ENCODE measurements at regions not wholly inside any gene's neighbourhood (a gene's known extent, or its start where the extent isn't known, plus 50 kb on each side); places are given as distances from the start of the nearest gene placed in this dataset.
"Not testable (repeated sequence)": the region's sequence is repeated elsewhere in the genome, so short reads cannot be mapped to it uniquely, and the experiment has no call there.

DNA sequence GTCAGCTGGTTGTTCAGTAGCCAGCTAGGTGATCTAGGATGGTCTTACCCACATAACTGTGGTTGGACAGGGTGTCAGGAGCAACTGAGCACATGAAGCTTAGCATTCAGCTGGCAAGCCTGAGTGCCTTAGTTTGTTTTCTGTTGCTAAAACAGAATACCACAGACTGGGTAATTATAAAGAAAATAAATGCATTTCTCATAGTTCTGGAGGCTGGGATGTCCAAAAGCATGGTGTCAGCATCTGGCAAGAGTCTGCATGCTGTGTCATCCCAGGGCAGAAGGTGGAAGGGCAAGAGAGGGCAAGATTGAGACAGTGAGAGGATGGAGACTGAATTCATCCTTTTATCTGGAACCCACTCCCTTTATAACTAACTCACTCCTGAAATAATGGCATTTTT, 921.5 kb downstream of the TLE4 start:
- Histone ChIP-seq H3K4me1 (ENCODE audit: control insufficient read depth, insufficient read depth, low read length, poor library complexity, severe bottlenecking) (no peaks in the 10 kb centered on the region), H3K36me3 (ENCODE audit: control insufficient read depth, insufficient read depth, low read length) (no peaks in the 10 kb centered on the region), H3K4me3 (ENCODE audit: extremely low read depth, insufficient read depth, low read length, poor library complexity, severe bottlenecking) (no peak overlapping the region), H3K27ac (ENCODE audit: low read depth, low read length, severe bottlenecking) (no peak overlapping the region), H3K9me3 (ENCODE audit: control insufficient read depth, low read length) (no peaks in the 10 kb centered on the region)

DNA sequence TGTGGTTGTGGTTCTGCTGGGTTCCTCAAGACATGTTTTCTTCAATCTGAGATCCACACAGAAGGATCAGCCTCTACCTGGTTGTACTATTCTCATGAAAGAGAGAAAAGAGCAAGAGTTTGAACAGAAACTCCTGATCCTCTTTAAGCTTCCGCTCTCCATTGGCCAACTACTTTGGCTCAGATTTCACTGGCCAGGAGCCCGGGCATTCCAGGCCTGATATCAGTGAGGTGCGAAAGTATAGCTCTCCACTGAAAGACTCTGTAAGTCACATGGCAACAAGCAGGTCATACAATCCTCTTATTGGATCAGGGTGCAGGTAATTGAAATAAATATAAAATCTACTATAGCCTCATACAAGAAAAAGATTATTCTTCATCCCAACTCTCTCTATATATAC, 920.5 kb downstream of the TLE4 start:
- Histone ChIP-seq H3K9me3 (ENCODE audit: control insufficient read depth, low read length) (no peaks in the 10 kb centered on the region), H3K4me3 (ENCODE audit: extremely low read depth, insufficient read depth, low read length, poor library complexity, severe bottlenecking) (no peak overlapping the region), H3K4me1 (ENCODE audit: control insufficient read depth, insufficient read depth, low read length, poor library complexity, severe bottlenecking) (no peaks in the 10 kb centered on the region), H3K27ac (ENCODE audit: low read depth, low read length, severe bottlenecking) (no peak overlapping the region), H3K36me3 (ENCODE audit: control insufficient read depth, insufficient read depth, low read length) (no peaks in the 10 kb centered on the region)
- 93% methylated on average over 2 of the region's 3 CpGs; no CpG with 5 or more reads in 1 of the 2 experiments for WGBS, 2 experiments (ENCODE audit: insufficient coverage in 2 of 2)

DNA sequence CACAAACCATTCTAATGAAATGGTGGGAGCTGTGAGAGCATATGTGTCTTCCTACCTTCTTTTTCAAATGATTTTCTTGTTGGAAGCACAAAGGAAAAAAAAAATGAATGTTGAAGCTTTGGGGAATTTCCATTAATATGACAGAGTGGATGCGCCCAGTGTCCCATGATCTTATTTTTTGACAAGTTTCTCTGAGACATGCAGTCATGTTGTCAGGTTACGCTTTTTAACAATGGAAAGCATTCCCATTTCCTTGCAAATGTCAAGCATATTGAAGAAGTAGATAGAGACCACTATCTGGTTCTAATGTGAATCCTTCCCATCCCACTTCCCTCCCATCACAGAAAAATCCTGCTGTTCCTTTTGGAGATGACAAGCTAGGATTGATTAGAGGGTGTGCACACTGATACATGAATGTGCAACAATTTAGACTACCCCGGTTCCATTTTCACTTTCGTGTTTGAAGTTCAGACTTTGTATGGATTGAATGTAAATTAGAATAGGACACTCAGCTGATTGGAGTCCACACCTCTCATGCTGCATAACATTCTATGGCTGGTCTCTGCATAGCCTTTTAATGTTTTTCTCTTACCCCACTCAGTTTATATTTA, 919.4 kb downstream of the TLE4 start:
- Histone ChIP-seq H3K9me3 (ENCODE audit: control insufficient read depth, low read length) (no peaks in the 10 kb centered on the region), H3K27ac (ENCODE audit: low read depth, low read length, severe bottlenecking) (no peak overlapping the region), H3K36me3 (ENCODE audit: control insufficient read depth, insufficient read depth, low read length) (no peaks in the 10 kb centered on the region), H3K4me1 (ENCODE audit: control insufficient read depth, insufficient read depth, low read length, poor library complexity, severe bottlenecking) (no peaks in the 10 kb centered on the region), H3K4me3 (ENCODE audit: extremely low read depth, insufficient read depth, low read length, poor library complexity, severe bottlenecking) (no peak overlapping the region)
- WGBS, 2 experiments (ENCODE audit: insufficient coverage in 2 of 2): 69 to 86% methylated on average over 1 to 2 of the region's 4 CpGs

DNA sequence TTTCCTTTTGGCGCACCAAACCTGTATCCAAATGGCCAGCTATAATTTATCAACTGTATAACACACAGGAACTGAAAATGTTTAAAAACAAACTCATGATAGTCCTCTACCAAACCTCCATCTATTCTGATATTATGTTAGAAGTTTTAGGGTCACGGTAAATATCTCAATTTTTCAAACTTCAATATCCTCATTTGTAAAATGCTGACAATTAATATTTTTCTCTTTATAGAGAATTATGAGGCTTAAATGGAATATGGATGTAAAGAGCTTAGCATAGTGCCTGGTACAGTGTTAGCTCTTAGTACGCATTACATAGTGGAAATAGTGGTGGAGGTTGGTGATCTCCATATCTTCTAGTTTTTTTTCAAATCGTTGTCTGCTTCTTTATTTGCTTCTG, 917.6 kb downstream of the TLE4 start:
- no peaks in the 10 kb centered on the region for H3K36me3 ChIP-seq (ENCODE audit: control insufficient read depth, insufficient read depth, low read length)
- H3K9me3 ChIP-seq (ENCODE audit: control insufficient read depth, low read length): no peaks in the 10 kb centered on the region
- H3K4me3 ChIP-seq (ENCODE audit: extremely low read depth, insufficient read depth, low read length, poor library complexity, severe bottlenecking): no peak overlapping the region
- WGBS, 2 experiments (ENCODE audit: insufficient coverage in 2 of 2): no CpG with 5 or more reads among the region's 4 CpGs
- H3K27ac ChIP-seq (ENCODE audit: low read depth, low read length, severe bottlenecking): no peak overlapping the region
- no peaks in the 10 kb centered on the region for H3K4me1 ChIP-seq (ENCODE audit: control insufficient read depth, insufficient read depth, low read length, poor library complexity, severe bottlenecking)

DNA sequence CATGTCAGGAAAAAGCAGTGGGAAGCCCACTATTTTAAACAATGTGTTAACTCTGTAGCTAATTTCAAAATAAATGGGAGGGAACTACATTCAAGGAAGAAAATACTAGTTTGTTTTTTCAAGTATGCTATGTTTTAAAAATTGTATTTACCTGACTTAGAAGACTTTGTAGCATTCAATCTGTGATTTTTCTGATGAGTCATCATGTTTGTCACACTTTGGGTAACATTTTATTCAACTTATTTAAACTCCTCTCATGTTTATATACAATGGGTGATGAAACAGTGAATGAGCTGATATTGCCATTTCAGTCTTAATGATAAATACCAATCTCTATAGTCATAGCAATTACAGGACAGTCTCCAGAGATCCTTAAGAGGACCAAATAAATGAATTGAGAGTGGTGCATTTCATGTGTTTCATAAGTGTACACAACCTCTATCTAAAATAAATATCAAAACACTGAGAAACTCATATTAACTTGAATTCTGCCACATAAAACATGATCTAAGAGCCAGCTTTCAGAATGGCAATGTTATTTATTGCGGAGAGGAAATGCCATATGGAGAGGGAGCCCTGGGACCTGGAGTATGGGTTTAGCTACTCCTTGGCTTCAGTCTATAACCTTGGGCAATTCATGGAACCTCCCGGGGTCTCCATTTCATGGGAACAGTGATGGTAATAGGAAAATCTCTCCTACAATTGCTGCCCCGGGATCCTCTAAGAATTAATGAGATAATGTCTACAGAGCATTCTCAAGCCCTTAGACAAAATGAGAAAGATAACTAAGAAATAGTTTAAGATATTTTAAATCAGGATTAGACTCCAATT, 913.9 kb downstream of the TLE4 start:
- Histone ChIP-seq H3K4me1 (ENCODE audit: control insufficient read depth, insufficient read depth, low read length, poor library complexity, severe bottlenecking) (no peaks in the 10 kb centered on the region), H3K4me3 (ENCODE audit: extremely low read depth, insufficient read depth, low read length, poor library complexity, severe bottlenecking) (no peak overlapping the region), H3K9me3 (ENCODE audit: control insufficient read depth, low read length) (no peaks in the 10 kb centered on the region), H3K36me3 (ENCODE audit: control insufficient read depth, insufficient read depth, low read length) (no peaks in the 10 kb centered on the region), H3K27ac (ENCODE audit: low read depth, low read length, severe bottlenecking) (no peak overlapping the region)
- WGBS, 2 experiments (ENCODE audit: insufficient coverage in 2 of 2): 88 to 90% methylated on average over 1 to 2 of the region's 3 CpGs

DNA sequence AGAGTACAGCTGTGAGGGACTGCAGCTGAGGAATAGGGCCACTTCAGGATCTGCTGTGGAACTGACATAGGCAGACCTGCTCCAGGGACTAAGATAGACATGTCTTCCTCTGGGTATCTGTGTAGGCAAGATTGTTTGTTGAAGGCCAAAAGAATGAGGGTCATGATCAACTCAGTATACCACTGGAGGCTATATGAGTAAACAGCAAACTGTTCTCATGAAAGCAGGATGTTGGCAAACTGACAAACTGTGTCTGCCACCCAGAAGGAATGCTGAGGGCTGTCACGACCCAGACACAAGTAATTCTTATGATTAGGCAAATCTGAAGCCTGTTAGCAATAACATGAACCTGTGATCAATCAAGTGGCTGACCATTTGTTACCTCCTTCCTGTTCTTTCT, 910.5 kb downstream of the TLE4 start:
- H3K27ac ChIP-seq (ENCODE audit: low read depth, low read length, severe bottlenecking); H3K9me3 ChIP-seq (ENCODE audit: control insufficient read depth, low read length); H3K4me1 ChIP-seq (ENCODE audit: control insufficient read depth, insufficient read depth, low read length, poor library complexity, severe bottlenecking); H3K36me3 ChIP-seq (ENCODE audit: control insufficient read depth, insufficient read depth, low read length); H3K4me3 ChIP-seq (ENCODE audit: extremely low read depth, insufficient read depth, low read length, poor library complexity, severe bottlenecking): not testable (repeated sequence)
- 88 to 89% methylated on average over 1 of the region's 1 CpG for WGBS, 2 experiments (ENCODE audit: insufficient coverage in 2 of 2)

DNA sequence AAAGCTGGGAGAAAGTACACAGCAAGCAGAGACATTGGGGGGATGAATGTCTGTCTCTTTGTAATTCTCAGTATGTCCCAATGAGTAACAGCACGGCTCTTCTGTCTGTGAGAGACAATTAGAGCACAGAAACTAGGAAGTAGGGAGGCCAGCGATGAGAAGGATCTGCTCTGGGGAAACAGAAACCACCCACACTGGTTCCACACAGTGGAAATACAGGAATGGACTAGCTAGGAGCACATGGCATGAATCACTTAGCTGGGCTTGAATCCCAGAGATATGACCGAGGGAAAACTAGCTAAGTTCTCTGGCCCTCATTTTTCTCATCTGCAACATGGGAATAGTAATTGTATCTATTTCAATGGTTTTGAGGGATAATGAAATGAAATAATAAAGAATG, 895.9 kb downstream of the TLE4 start:
- WGBS, 2 experiments (ENCODE audit: insufficient coverage in 2 of 2): 83 to 100% methylated on average over 1 to 2 of the region's 3 CpGs

DNA sequence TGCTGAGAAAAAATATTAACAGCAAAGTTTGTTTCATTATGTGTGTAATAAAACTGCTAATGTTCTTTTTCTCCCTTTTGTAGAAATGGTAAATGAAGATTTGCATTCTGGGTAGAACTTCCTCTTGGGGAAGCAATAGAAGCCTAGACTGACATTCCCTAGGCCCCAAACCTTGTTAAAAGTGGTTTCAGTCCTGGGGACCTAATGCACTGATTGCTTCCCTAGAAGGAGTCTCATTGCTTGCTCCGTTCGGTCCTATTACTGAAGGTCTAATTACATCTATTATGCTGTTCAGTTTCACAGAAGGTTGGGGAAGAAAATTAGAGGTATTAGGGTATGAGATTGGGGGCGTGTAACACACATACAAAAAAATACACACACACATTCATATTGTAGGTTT, 893.8 kb downstream of the TLE4 start:
- Histone ChIP-seq H3K4me3 (ENCODE audit: extremely low read depth, insufficient read depth, low read length, poor library complexity, severe bottlenecking) (no peak overlapping the region), H3K27ac (ENCODE audit: low read depth, low read length, severe bottlenecking) (no peak overlapping the region), H3K36me3 (ENCODE audit: control insufficient read depth, insufficient read depth, low read length) (no peaks in the 10 kb centered on the region), H3K4me1 (ENCODE audit: control insufficient read depth, insufficient read depth, low read length, poor library complexity, severe bottlenecking) (no peaks in the 10 kb centered on the region), H3K9me3 (ENCODE audit: control insufficient read depth, low read length) (no peaks in the 10 kb centered on the region)
- no CpG with 5 or more reads among the region's 3 CpGs for WGBS, 2 experiments (ENCODE audit: insufficient coverage in 2 of 2)

More for the DNA sequence above, 895.9 kb downstream of the TLE4 start:
- Histone ChIP-seq H3K9me3 (ENCODE audit: control insufficient read depth, low read length) (no peaks in the 10 kb centered on the region), H3K27ac (ENCODE audit: low read depth, low read length, severe bottlenecking) (no peak overlapping the region), H3K4me3 (ENCODE audit: extremely low read depth, insufficient read depth, low read length, poor library complexity, severe bottlenecking) (no peak overlapping the region), H3K4me1 (ENCODE audit: control insufficient read depth, insufficient read depth, low read length, poor library complexity, severe bottlenecking) (no peaks in the 10 kb centered on the region), H3K36me3 (ENCODE audit: control insufficient read depth, insufficient read depth, low read length) (no peaks in the 10 kb centered on the region)

DNA sequence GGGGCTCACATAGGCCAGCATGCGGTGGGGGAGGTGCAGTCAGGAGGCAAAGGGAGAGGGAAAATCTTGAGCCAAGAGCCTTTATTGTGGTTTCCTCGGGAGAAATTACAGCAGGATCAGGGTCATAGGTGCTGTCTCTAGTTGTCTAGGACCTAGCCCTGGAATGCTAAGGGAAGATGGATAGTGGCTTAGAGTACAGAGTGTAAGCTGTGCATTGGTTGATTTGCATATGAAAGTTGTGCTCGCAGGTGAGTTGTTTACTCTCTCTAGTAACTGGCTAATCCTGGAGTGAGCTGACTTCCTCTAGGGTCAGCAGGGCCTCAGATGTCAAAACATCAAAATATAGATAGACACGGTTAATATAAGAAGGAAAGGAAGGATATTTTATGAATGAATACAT, 877.7 kb downstream of the TLE4 start:
- 63 to 75% methylated on average over 1 to 2 of the region's 4 CpGs for WGBS, 2 experiments (ENCODE audit: insufficient coverage in 2 of 2)
- H3K4me1 ChIP-seq (ENCODE audit: control insufficient read depth, insufficient read depth, low read length, poor library complexity, severe bottlenecking): no peaks in the 10 kb centered on the region

DNA sequence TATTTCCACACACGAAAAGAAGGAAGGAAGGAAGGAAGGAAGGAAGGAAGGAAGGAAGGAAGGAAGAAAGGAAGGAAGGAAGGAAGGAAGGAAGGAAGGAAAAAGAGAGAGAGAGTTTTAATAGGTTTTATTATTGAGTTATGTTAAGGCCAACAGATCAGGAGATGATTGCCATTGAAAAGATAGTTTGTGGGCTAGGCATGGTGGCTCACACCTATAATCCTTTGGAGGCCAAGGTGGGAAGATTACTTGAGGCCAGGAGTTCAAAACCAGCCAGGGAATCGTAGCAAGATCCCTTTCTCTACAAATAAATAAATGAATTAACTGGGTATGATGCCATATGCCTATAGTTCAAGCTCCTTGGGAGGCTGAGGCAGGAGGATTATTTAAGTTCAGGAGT, 877.2 kb downstream of the TLE4 start:
- no peak overlapping the region for H3K27ac ChIP-seq (ENCODE audit: low read depth, low read length, severe bottlenecking)
- no CpG with 5 or more reads among the region's 2 CpGs for WGBS, 2 experiments (ENCODE audit: insufficient coverage in 2 of 2)
- H3K36me3 ChIP-seq (ENCODE audit: control insufficient read depth, insufficient read depth, low read length): no peaks in the 10 kb centered on the region
- no peaks in the 10 kb centered on the region for H3K9me3 ChIP-seq (ENCODE audit: control insufficient read depth, low read length)
- H3K4me1 ChIP-seq (ENCODE audit: control insufficient read depth, insufficient read depth, low read length, poor library complexity, severe bottlenecking): no peaks in the 10 kb centered on the region
- no peak overlapping the region for H3K4me3 ChIP-seq (ENCODE audit: extremely low read depth, insufficient read depth, low read length, poor library complexity, severe bottlenecking)

More for the DNA sequence above, 877.7 kb downstream of the TLE4 start:
- Histone ChIP-seq H3K4me3 (ENCODE audit: extremely low read depth, insufficient read depth, low read length, poor library complexity, severe bottlenecking) (no peak overlapping the region), H3K27ac (ENCODE audit: low read depth, low read length, severe bottlenecking) (no peak overlapping the region), H3K9me3 (ENCODE audit: control insufficient read depth, low read length) (no peaks in the 10 kb centered on the region), H3K36me3 (ENCODE audit: control insufficient read depth, insufficient read depth, low read length) (no peaks in the 10 kb centered on the region)

DNA sequence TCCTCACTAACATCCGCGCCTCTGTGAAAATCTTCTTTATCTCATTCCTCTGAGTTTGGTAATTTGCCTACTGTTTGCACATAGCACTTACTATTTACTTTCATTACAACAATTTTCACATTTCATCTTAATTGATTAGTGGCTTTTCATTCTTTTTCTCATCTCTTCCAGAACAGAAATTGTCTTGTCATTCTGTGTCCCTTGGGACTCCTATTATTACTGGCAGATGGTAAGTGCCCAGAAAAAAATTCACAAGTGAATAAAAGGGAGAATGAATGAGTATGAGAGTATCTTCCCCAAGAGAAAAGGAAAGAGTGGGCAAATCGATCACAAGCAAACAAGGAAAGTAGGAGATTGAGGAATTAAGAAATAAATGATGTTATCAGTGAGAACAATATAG, 876.1 kb downstream of the TLE4 start:
- no peak overlapping the region for H3K4me3 ChIP-seq (ENCODE audit: extremely low read depth, insufficient read depth, low read length, poor library complexity, severe bottlenecking)
- no peaks in the 10 kb centered on the region for H3K36me3 ChIP-seq (ENCODE audit: control insufficient read depth, insufficient read depth, low read length)
- no peaks in the 10 kb centered on the region for H3K4me1 ChIP-seq (ENCODE audit: control insufficient read depth, insufficient read depth, low read length, poor library complexity, severe bottlenecking)
- 97 to 100% methylated on average over 3 of the region's 3 CpGs for WGBS, 2 experiments (ENCODE audit: insufficient coverage in 2 of 2)
- no peaks in the 10 kb centered on the region for H3K9me3 ChIP-seq (ENCODE audit: control insufficient read depth, low read length)
- H3K27ac ChIP-seq (ENCODE audit: low read depth, low read length, severe bottlenecking): no peak overlapping the region
